ENCODE measurements at regions not wholly inside any gene's neighbourhood (a gene's known extent, or its start where the extent isn't known, plus 50 kb on each side); places are given as distances from the start of the nearest gene placed in this dataset.

- H3K4me3 ChIP-seq (replicated peaks; ENCODE audit: insufficient read depth, low read length): no peak overlapping the region
- no peak overlapping the region for H3K27ac ChIP-seq (replicated peaks)
- TF ChIP-seq REST (IDR thresholded peaks at IDR 0.05; ENCODE audit: insufficient replicate concordance, low read depth) (no peak), SPI1 (IDR thresholded peaks at IDR 0.05; ENCODE audit: borderline replicate concordance, low read depth) (no peak), CTCF (IDR thresholded peaks at IDR 0.05; ENCODE audit: insufficient read depth, low read length) (no peak), GABPA (IDR thresholded peaks at IDR 0.05; ENCODE audit: low read depth) (no peak), POLR2AphosphoS5 (IDR thresholded peaks at IDR 0.05; ENCODE audit: low read depth) (no peak)
- DNase-seq (ENCODE audit: low read depth in 1 of 2, low spot score in 1 of 2): no peak
- no peaks in the 10 kb centered on the region for H3K27me3 ChIP-seq (ENCODE audit: insufficient read depth, poor library complexity, severe bottlenecking)
These were observed 225.3 kb upstream of the SULF2 start for GRCh38 chr20:48010623-48011022.

GRCh38 chr20:48008850-48009515, 223.7 kb upstream of the SULF2 start:
- no peak overlapping the region for H3K4me3 ChIP-seq (replicated peaks; ENCODE audit: insufficient read depth, low read length)
- no peak for DNase-seq (ENCODE audit: low read depth in 1 of 2, low spot score in 1 of 2)
- no peak overlapping the region for H3K27ac ChIP-seq (replicated peaks)
- no peaks in the 10 kb centered on the region for H3K27me3 ChIP-seq (ENCODE audit: insufficient read depth, poor library complexity, severe bottlenecking)
- no peak for TF ChIP-seq GABPA (IDR thresholded peaks at IDR 0.05; ENCODE audit: low read depth)

GRCh38 chr20:48007351-48007750, 222.1 kb upstream of the SULF2 start:
- no peak for TF ChIP-seq GABPA (IDR thresholded peaks at IDR 0.05; ENCODE audit: low read depth)
- TF ChIP-seq REST (IDR thresholded peaks at IDR 0.05; ENCODE audit: insufficient replicate concordance, low read depth): no peak
- TF ChIP-seq POLR2AphosphoS5 (IDR thresholded peaks at IDR 0.05; ENCODE audit: low read depth): no peak
- peak; percentile 39; the same call in 1 of the 2 replicates for TF ChIP-seq SPI1 (IDR thresholded peaks at IDR 0.05; ENCODE audit: borderline replicate concordance, low read depth)
- no peak for TF ChIP-seq CTCF (IDR thresholded peaks at IDR 0.05; ENCODE audit: insufficient read depth, low read length)
- no peak for DNase-seq (ENCODE audit: low read depth in 1 of 2, low spot score in 1 of 2)
- Histone ChIP-seq H3K27me3 (ENCODE audit: insufficient read depth, poor library complexity, severe bottlenecking) (no peaks in the 10 kb centered on the region), H3K4me3 (replicated peaks; ENCODE audit: insufficient read depth, low read length) (no peak overlapping the region), H3K27ac (replicated peaks) (no peak overlapping the region)

GRCh38 chr20:48006036-48006833, 221.0 kb upstream of the SULF2 start:
- DNase-seq (ENCODE audit: low read depth in 1 of 2, low spot score in 1 of 2): peak; percentile 10 to 81
- H3K4me3 ChIP-seq (replicated peaks; ENCODE audit: insufficient read depth, low read length): no peak overlapping the region
- TF ChIP-seq POLR2AphosphoS5 (IDR thresholded peaks at IDR 0.05; ENCODE audit: low read depth): no peak
- no peak for TF ChIP-seq SPI1 (IDR thresholded peaks at IDR 0.05; ENCODE audit: borderline replicate concordance, low read depth)
- no peak for TF ChIP-seq REST (IDR thresholded peaks at IDR 0.05; ENCODE audit: insufficient replicate concordance, low read depth)
- H3K27ac ChIP-seq (replicated peaks): no peak overlapping the region
- H3K27me3 ChIP-seq (ENCODE audit: insufficient read depth, poor library complexity, severe bottlenecking): no peaks in the 10 kb centered on the region
